HepG2 (cell line): ENCODE measurements at regions not wholly inside any gene's neighbourhood (a gene's known extent, or its start where the extent isn't known, plus 50 kb on each side); places are given as distances from the start of the nearest gene placed in this dataset.
"Not testable (repeated sequence)": the region's sequence is repeated elsewhere in the genome, so short reads cannot be mapped to it uniquely, and the experiment has no call there.

ENCODE experiments used
- ATAC-seq: fragments of 200-7000 bp; cut with Tn5 transposase; 3 replicates; pipeline ENCODE4 v1.9.1; 2020; ENCODE audit warnings: mild to moderate bottlenecking, moderate library complexity
- BruUV-seq: library from RNA; stranded (reverse); fragments of 400-500 nt; replicated peaks from 2 replicates; lab custom pipeline; 2021; lab: Mats Ljungman, UMichigan
- CTCF ChIA-PET: fragments of 300-600 bp; formaldehyde crosslinking; extraction: SDS; loops from one replicate; lab custom pipeline; 2021; ENCODE audit warnings: low total read pairs, inconsistent platforms, low intra/inter-chr PET ratio; lab: Yijun Ruan, JAX
- POLR2A ChIA-PET: fragments of 350-600 bp; sonication (Branson Sonifier 250); formaldehyde crosslinking; loops from one replicate; lab custom pipeline; 2020; ENCODE audit warnings: antibody characterized with exemption, inconsistent platforms; lab: Yijun Ruan, JAX
- DNase-seq: peaks from one replicate; pipeline ENCODE4 v3.0.0-alpha.2; 2015; ENCODE audit warnings: low spot score
- FAIRE-seq: peaks from 3 replicates; lab custom pipeline; 2011; peaks lifted over from hg19 to GRCh38; lab: Jason Lieb, UNC
- H2AFZ ChIP-seq: one replicate; pipeline ENCODE4 v1.6.1; 2011; ENCODE audit warnings: low read length, inconsistent platforms
- H3K27ac ChIP-seq: fragments of 300-600 bp; 3 replicates; pipeline ENCODE4 v1.8.0; 2011; ENCODE audit warnings: mixed run types, mild to moderate bottlenecking, mixed read lengths, low read length, inconsistent platforms; ENCODE audit not compliant: insufficient read depth; ENCODE audit errors: extremely low read length
- H3K27me3 ChIP-seq, 2 experiments: fragments of 200-600 bp in 1 of 2; 2 replicates in 1 of 2; 3 replicates in 1 of 2; pipeline versions ENCODE4 v1.6.0 to v1.8.0; 2011; ENCODE audit warnings: low read length in 2 of 2, mild to moderate bottlenecking in 2 of 2, moderate library complexity in 2 of 2, inconsistent platforms in 1 of 2; ENCODE audit not compliant: insufficient read depth in 2 of 2, control insufficient read depth in 1 of 2
- H3K36me3 ChIP-seq, 2 experiments: fragments of 200-600 bp in 1 of 2; replicated peaks in 1 of 2; 2 replicates in 1 of 2; 3 replicates in 1 of 2; pipeline versions ENCODE4 v1.5.1 to v1.8.0; 2011; ENCODE audit warnings: low read length in 2 of 2, inconsistent platforms in 1 of 2; ENCODE audit not compliant: insufficient read depth in 2 of 2, control insufficient read depth in 1 of 2
- H3K4me1 ChIP-seq: 2 replicates; pipeline ENCODE4 v1.5.1; 2012; ENCODE audit warnings: low read length, inconsistent platforms; ENCODE audit not compliant: insufficient read depth
- H3K4me2 ChIP-seq: 2 replicates; pipeline ENCODE4 v1.6.0; 2011; ENCODE audit warnings: low read depth, low read length, inconsistent platforms
- H3K4me3 ChIP-seq, 3 experiments: fragments of 200-600 bp in 1 of 3; sonication (generic), shearing (Covaris generic) in 1 of 3; replicated peaks in 1 of 3; 2 replicates each; pipeline ENCODE4 v1.5.1; 2011 to 2016; ENCODE audit warnings: low read length in 3 of 3, inconsistent platforms in 2 of 3, low read depth in 2 of 3, mild to moderate bottlenecking in 2 of 3, control low read depth in 1 of 3, mixed read lengths in 1 of 3; ENCODE audit not compliant: insufficient read depth in 1 of 3
- H3K79me2 ChIP-seq: one replicate; pipeline ENCODE4 v1.6.1; 2011; ENCODE audit warnings: low read length, inconsistent platforms; ENCODE audit not compliant: insufficient read depth
- H3K9ac ChIP-seq: 2 replicates; pipeline ENCODE4 v1.6.0; 2011; ENCODE audit warnings: mild to moderate bottlenecking, low read depth, low read length, inconsistent platforms; ENCODE audit not compliant: insufficient read depth
- H3K9me3 ChIP-seq: 2 replicates; pipeline ENCODE4 v1.5.1; 2012; ENCODE audit warnings: mild to moderate bottlenecking, low read length
- H4K20me1 ChIP-seq: 2 replicates; pipeline ENCODE4 v1.6.0; 2011; ENCODE audit warnings: inconsistent platforms, mild to moderate bottlenecking, low read length, moderate library complexity; ENCODE audit not compliant: insufficient read depth
- WGBS: methylation state at CpG from one replicate; pipeline ENCODE4 v1.1.6; 2017; ENCODE audit warnings: low lambda C conversion rate; 5-methylcytosine and 5-hydroxymethylcytosine counted together
- in situ Hi-C: cut with HindIII; loops from 2 replicates; pipeline ENCODE4 v1.10.0; 2017; ENCODE audit warnings: low pct_unique_long_range_greater_than_20kb; ENCODE audit not compliant: extremely low pct_ligation_motif_present
- intact Hi-C: fragments of 100-400 bp; cut with micrococcal nuclease; formaldehyde crosslinking; loops from one replicate; pipeline ENCODE4 v1.10.0; 2022; ENCODE audit not compliant: unreplicated experiment

GRCh38 chr2:111316881-111317549, 196.3 kb downstream of the BCL2L11 start:
- DNase-seq, H3K27me3 ChIP-seq, H2AFZ ChIP-seq, H3K27ac ChIP-seq, in situ Hi-C loops, ATAC-seq, H3K4me3 ChIP-seq, intact Hi-C loops, H3K36me3 ChIP-seq, H3K79me2 ChIP-seq, H3K9ac ChIP-seq, H4K20me1 ChIP-seq, H3K9me3 ChIP-seq, CTCF ChIA-PET, POLR2A ChIA-PET, BruUV-seq, H3K4me1 ChIP-seq, H3K4me2 ChIP-seq, FAIRE-seq: not testable (repeated sequence)
- 96% methylated on average over 2 of the region's 2 CpGs for WGBS

GRCh38 chr2:111319552-111319951, 198.8 kb downstream of the BCL2L11 start:
- H3K79me2 ChIP-seq, H3K4me3 ChIP-seq, H3K4me2 ChIP-seq, DNase-seq, POLR2A ChIA-PET, in situ Hi-C loops, FAIRE-seq, H4K20me1 ChIP-seq, BruUV-seq, intact Hi-C loops, CTCF ChIA-PET, H3K27me3 ChIP-seq, H3K4me1 ChIP-seq, H3K36me3 ChIP-seq, H3K9me3 ChIP-seq, H3K27ac ChIP-seq, ATAC-seq, H3K9ac ChIP-seq, H2AFZ ChIP-seq: not testable (repeated sequence)
- WGBS, result no CpG with 5 or more reads among the region's 6 CpGs

GRCh38 chr2:111320264-111320663, 199.6 kb downstream of the BCL2L11 start:
- not testable (repeated sequence) for FAIRE-seq

More at GRCh38 chr2:111320264-111320663, 199.6 kb downstream of the BCL2L11 start:
- BruUV-seq, H4K20me1 ChIP-seq, CTCF ChIA-PET, H3K4me2 ChIP-seq, H3K27me3 ChIP-seq, intact Hi-C loops, H3K4me1 ChIP-seq, POLR2A ChIA-PET, H3K9me3 ChIP-seq, DNase-seq, H3K27ac ChIP-seq, H3K9ac ChIP-seq, ATAC-seq, H2AFZ ChIP-seq, in situ Hi-C loops, H3K4me3 ChIP-seq, H3K36me3 ChIP-seq, H3K79me2 ChIP-seq: not testable (repeated sequence)
- 94% methylated on average over 3 of the region's 3 CpGs for WGBS
